GM12874 (cell line): ENCODE measurements at regions not wholly inside any gene's neighbourhood (a gene's known extent, or its start where the extent isn't known, plus 50 kb on each side); places are given as distances from the start of the nearest gene placed in this dataset.

Experiments used
- CTCF ChIP-seq: IDR thresholded peaks from 2 replicates; pipeline ENCODE4 v1.5.1; 2011; ENCODE audit warnings: low read depth, mild to moderate bottlenecking, control low read depth, low read length, moderate library complexity; ENCODE audit not compliant: insufficient read depth

- TF ChIP-seq CTCF = no peak
These were observed 1236.3 kb upstream of the ACVR2A start for GRCh38 chr2:146608490-146608889.

- TF ChIP-seq CTCF = no peak
These were observed 1240.3 kb upstream of the ACVR2A start for GRCh38 chr2:146604521-146604920.

- TF ChIP-seq CTCF = no peak
These were observed 1242.0 kb upstream of the ACVR2A start for GRCh38 chr2:146602856-146603255.

GRCh38 chr2:146602383-146602782 lies 1242.4 kb upstream of the ACVR2A start:
- no peak for TF ChIP-seq CTCF

GRCh38 chr2:146598791-146599190 lies 1246.0 kb upstream of the ACVR2A start:
- no peak for TF ChIP-seq CTCF

GRCh38 chr2:146597291-146597690 lies 1247.5 kb upstream of the ACVR2A start:
- TF ChIP-seq CTCF = no peak

- TF ChIP-seq CTCF = no peak
These were observed 1252.9 kb upstream of the ACVR2A start for GRCh38 chr2:146591908-146592307.

- no peak for TF ChIP-seq CTCF
These were observed 1257.5 kb upstream of the ACVR2A start for GRCh38 chr2:146587291-146587713.
